ENCODE measurements at regions not wholly inside any gene's neighbourhood (a gene's known extent, or its start where the extent isn't known, plus 50 kb on each side); places are given as distances from the start of the nearest gene placed in this dataset.

DNA sequence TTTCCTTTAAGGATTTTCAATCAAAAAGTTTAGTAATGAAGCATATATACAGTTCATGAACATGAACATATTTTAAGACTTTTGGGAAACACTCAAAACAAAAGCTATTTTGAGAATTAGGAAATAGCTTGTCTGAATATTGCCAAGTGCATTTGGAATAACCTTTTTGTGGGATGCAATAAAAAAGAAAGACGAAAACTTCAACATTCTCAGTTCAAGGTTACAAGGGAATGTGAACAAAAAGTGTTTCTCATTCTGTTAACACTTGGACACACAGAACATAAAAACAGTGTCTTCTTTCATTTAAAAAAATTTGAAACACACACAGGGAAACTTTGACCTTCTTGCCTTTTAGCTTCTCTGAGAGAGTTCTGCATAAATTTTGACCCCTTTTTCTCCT, 72.7 kb upstream of the TCF21 start:
- H3K9me3 Mint-ChIP-seq: peaks cover 5% of the 10 kb centered on the region
- Histone ChIP-seq H3K9ac (ENCODE audit: extremely low read depth, low read length, poor library complexity, severe bottlenecking) (no peak overlapping the region), H3K4me1 (ENCODE audit: control insufficient read depth, insufficient read depth, low read length) (no peaks in the 10 kb centered on the region), H3K4me3 (ENCODE audit: low read length) (no peak overlapping the region), H3K27me3 (ENCODE audit: control insufficient read depth, insufficient read depth, low read length, poor library complexity, severe bottlenecking) (peaks cover 49% of the 10 kb centered on the region), H3K36me3 (ENCODE audit: control insufficient read depth, insufficient read depth, low read length) (no peaks in the 10 kb centered on the region), H3K9me3 (ENCODE audit: control insufficient read depth, low read length) (peaks cover 15% of the 10 kb centered on the region), H3K27ac (ENCODE audit: low read depth, low read length) (no peak overlapping the region)
- WGBS, 2 experiments (ENCODE audit: insufficient coverage in 1 of 2, insufficient read length in 1 of 2): 75% methylated on average over 1 of the region's 1 CpG; no CpG with 5 or more reads in 1 of the 2 experiments
- peaks cover 6% of the 10 kb centered on the region for H3K27me3 Mint-ChIP-seq (ENCODE audit: insufficient read depth)
- H3K27ac Mint-ChIP-seq: no peak overlapping the region
- TF ChIP-seq, protein P1, sequence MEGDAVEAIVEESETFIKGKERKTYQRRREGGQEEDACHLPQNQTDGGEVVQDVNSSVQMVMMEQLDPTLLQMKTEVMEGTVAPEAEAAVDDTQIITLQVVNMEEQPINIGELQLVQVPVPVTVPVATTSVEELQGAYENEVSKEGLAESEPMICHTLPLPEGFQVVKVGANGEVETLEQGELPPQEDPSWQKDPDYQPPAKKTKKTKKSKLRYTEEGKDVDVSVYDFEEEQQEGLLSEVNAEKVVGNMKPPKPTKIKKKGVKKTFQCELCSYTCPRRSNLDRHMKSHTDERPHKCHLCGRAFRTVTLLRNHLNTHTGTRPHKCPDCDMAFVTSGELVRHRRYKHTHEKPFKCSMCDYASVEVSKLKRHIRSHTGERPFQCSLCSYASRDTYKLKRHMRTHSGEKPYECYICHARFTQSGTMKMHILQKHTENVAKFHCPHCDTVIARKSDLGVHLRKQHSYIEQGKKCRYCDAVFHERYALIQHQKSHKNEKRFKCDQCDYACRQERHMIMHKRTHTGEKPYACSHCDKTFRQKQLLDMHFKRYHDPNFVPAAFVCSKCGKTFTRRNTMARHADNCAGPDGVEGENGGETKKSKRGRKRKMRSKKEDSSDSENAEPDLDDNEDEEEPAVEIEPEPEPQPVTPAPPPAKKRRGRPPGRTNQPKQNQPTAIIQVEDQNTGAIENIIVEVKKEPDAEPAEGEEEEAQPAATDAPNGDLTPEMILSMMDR (conservative IDR thresholded peaks at IDR 0.05): no peak
- H3K4me1 Mint-ChIP-seq: peaks cover 25% of the 10 kb centered on the region
- DNase-seq: no peak
- H3K36me3 Mint-ChIP-seq (ENCODE audit: low read depth): no peaks in the 10 kb centered on the region
- no peak overlapping the region for H3K4me3 Mint-ChIP-seq

DNA sequence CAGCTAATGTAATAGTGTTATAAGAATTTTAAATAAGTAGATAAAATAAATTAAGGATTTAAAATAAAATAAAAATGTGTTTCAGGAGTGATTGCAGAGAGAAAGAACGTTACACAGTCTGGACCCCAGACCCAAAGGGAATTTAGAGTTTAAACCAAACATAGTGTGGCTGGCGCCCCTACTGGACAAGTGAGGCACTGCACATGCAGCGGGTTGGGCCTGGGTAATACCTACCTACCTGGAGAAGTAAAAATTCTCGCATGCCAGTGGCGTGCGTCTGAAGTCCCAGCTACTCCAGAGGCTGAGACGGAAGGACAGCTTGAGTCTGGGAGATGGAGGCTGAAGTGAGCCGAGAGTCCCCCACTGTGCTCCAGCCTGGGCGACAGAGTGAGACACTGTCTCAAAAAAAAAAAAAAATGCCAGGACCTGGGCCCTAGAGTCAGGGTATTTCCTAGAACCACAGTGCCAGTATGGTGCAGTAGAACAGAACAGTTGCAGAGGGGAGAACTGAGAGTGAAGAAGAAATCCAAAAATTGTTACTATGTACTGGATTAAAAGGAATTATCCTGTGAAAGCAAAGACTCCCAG, 71.4 kb upstream of the TCF21 start:
- peaks cover 25% of the 10 kb centered on the region for H3K4me1 Mint-ChIP-seq
- Histone ChIP-seq H3K4me1 (ENCODE audit: control insufficient read depth, insufficient read depth, low read length) (no peaks in the 10 kb centered on the region), H3K4me3 (ENCODE audit: low read length) (no peak overlapping the region), H3K9me3 (ENCODE audit: control insufficient read depth, low read length) (peaks cover 7% of the 10 kb centered on the region), H3K36me3 (ENCODE audit: control insufficient read depth, insufficient read depth, low read length) (no peaks in the 10 kb centered on the region), H3K9ac (ENCODE audit: extremely low read depth, low read length, poor library complexity, severe bottlenecking) (no peak overlapping the region), H3K27ac (ENCODE audit: low read depth, low read length) (no peak overlapping the region), H3K27me3 (ENCODE audit: control insufficient read depth, insufficient read depth, low read length, poor library complexity, severe bottlenecking) (peaks cover 58% of the 10 kb centered on the region)
- no peak overlapping the region for H3K4me3 Mint-ChIP-seq
- peak; percentile 93 for DNase-seq
- no peak overlapping the region for H3K27ac Mint-ChIP-seq
- H3K9me3 Mint-ChIP-seq: peaks cover 5% of the 10 kb centered on the region
- TF ChIP-seq, protein P1 (conservative IDR thresholded peaks at IDR 0.05): peak; percentile 95
- 80 to 88% methylated on average over 7 to 9 of the region's 9 CpGs for WGBS, 2 experiments (ENCODE audit: insufficient coverage in 1 of 2, insufficient read length in 1 of 2)
- no peaks in the 10 kb centered on the region for H3K36me3 Mint-ChIP-seq (ENCODE audit: low read depth)
- peaks cover 6% of the 10 kb centered on the region for H3K27me3 Mint-ChIP-seq (ENCODE audit: insufficient read depth)

DNA sequence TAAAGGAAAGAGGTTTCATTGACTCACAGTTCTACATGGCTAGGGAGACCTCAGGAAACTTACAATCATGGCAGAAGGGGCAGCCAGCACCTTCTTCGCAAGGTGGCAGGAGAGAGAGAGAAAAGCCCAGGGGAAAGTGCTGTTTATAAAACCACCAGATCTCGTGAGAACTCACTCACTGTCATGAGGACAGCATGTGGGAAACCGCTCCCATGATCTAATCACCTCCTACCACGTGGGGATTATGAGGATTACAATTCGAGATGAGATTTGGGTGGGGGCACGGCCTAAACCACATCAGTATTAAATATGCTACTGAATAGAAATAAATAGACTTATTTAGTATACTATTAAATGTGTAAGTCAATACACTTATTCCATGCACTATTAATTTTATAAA, 70.6 kb upstream of the TCF21 start:
- peaks cover 60% of the 10 kb centered on the region for H3K27me3 ChIP-seq (ENCODE audit: control insufficient read depth, insufficient read depth, low read length, poor library complexity, severe bottlenecking)
- H3K27ac ChIP-seq (ENCODE audit: low read depth, low read length): no peak overlapping the region
- H3K36me3 ChIP-seq (ENCODE audit: control insufficient read depth, insufficient read depth, low read length): no peaks in the 10 kb centered on the region
- peaks cover 6% of the 10 kb centered on the region for H3K27me3 Mint-ChIP-seq (ENCODE audit: insufficient read depth)
- no peak for DNase-seq
- H3K27ac Mint-ChIP-seq: no peak overlapping the region
- H3K4me3 ChIP-seq (ENCODE audit: low read length): no peak overlapping the region
- peaks cover 25% of the 10 kb centered on the region for H3K4me1 Mint-ChIP-seq
- H3K4me3 Mint-ChIP-seq: no peak overlapping the region
- 81 to 84% methylated on average over 3 to 5 of the region's 6 CpGs for whole genome bisulfite sequencing, 2 experiments (ENCODE audit: insufficient coverage in 1 of 2, insufficient read length in 1 of 2)
- H3K9ac ChIP-seq (ENCODE audit: extremely low read depth, low read length, poor library complexity, severe bottlenecking): no peak overlapping the region
- H3K9me3 ChIP-seq (ENCODE audit: control insufficient read depth, low read length): peaks cover 7% of the 10 kb centered on the region
- H3K36me3 Mint-ChIP-seq (ENCODE audit: low read depth): no peaks in the 10 kb centered on the region
- TF ChIP-seq, protein P1 (conservative IDR thresholded peaks at IDR 0.05): no peak
- peaks cover 5% of the 10 kb centered on the region for H3K9me3 Mint-ChIP-seq
- no peaks in the 10 kb centered on the region for H3K4me1 ChIP-seq (ENCODE audit: control insufficient read depth, insufficient read depth, low read length)

Measured in endodermal cell (in vitro differentiated cells).